ENCODE measurements at regions not wholly inside any gene's neighbourhood (a gene's known extent, or its start where the extent isn't known, plus 50 kb on each side); places are given as distances from the start of the nearest gene placed in this dataset.

DNA sequence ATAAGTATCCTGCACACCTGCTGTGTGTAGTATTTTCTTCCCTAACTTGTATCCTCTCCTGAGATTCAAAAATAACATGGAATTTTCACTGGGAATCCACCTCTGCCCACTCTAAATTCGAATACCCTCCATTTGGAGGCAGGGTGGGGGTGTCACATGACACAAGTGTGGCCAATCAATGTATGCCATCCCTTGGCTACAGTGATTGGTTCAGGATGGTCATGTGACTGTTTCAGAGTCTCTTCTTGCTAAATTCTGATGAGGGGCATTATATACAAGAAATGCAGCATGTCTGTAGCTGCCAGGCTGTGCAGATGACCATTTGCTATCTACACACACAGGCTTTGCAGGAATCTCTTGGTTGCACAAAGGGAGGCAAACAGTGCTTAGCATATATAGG, 86.8 kb upstream of the TMEM132C start:
- Histone ChIP-seq H3K27me3 (no peaks in the 10 kb centered on the region), H3K9me3 (no peaks in the 10 kb centered on the region), H3K27ac (no peak overlapping the region), H3K36me3 (no peaks in the 10 kb centered on the region), H3K4me1 (no peaks in the 10 kb centered on the region), H3K4me3 (no peak overlapping the region)
- no peak for DNase-seq
- no peak for TF ChIP-seq CTCF (IDR thresholded peaks at IDR 0.05)
- TF ChIP-seq POLR2A (IDR thresholded peaks at IDR 0.05): no peak

GRCh38 chr12:128190052-128190451, 76.9 kb upstream of the TMEM132C start:
- Histone ChIP-seq H3K27me3 (no peaks in the 10 kb centered on the region), H3K4me1 (no peaks in the 10 kb centered on the region), H3K4me3 (no peak overlapping the region), H3K36me3 (no peaks in the 10 kb centered on the region), H3K27ac (no peak overlapping the region), H3K9me3 (no peaks in the 10 kb centered on the region)
- DNase-seq: no peak
- no peak for TF ChIP-seq CTCF (IDR thresholded peaks at IDR 0.05)
- no peak for TF ChIP-seq POLR2A (IDR thresholded peaks at IDR 0.05)

GRCh38 chr12:128190614-128191013, 76.4 kb upstream of the TMEM132C start:
- TF ChIP-seq POLR2A (IDR thresholded peaks at IDR 0.05): no peak
- TF ChIP-seq CTCF (IDR thresholded peaks at IDR 0.05): no peak
- no peak for DNase-seq
- no peaks in the 10 kb centered on the region for H3K9me3 ChIP-seq
- no peaks in the 10 kb centered on the region for H3K27me3 ChIP-seq
- H3K27ac ChIP-seq: no peak overlapping the region
- H3K36me3 ChIP-seq: no peaks in the 10 kb centered on the region
- no peak overlapping the region for H3K4me3 ChIP-seq
- H3K4me1 ChIP-seq: no peaks in the 10 kb centered on the region

DNA sequence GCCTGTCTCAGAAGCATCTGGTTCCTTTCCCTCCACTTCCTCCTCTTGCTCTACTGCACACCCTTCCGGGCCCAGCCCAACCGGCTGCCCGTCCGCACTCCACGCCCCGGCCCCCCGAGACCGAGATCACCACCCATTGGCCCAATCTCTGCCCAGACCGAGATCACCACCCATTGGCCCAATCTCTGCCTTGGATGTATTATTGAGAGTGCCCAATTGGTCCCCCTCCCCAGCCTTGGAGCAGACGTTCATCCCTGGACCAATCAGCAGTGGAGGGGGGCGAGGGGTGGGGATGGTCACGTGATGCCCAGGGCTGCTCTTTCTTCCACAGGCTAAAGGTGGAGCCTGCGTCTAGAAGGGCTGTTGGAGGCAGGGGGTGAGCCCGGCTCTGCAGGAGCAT, 75.6 kb upstream of the TMEM132C start:
- TF ChIP-seq POLR2A (IDR thresholded peaks at IDR 0.05): no peak
- TF ChIP-seq CTCF (IDR thresholded peaks at IDR 0.05): no peak
- no peak for DNase-seq
- Histone ChIP-seq H3K9me3 (no peaks in the 10 kb centered on the region), H3K27ac (no peak overlapping the region), H3K4me3 (no peak overlapping the region), H3K36me3 (no peaks in the 10 kb centered on the region), H3K4me1 (no peaks in the 10 kb centered on the region), H3K27me3 (no peaks in the 10 kb centered on the region)

- no peaks in the 10 kb centered on the region for H3K4me1 ChIP-seq
Measured at GRCh38 chr12:128204711-128205110, 62.3 kb upstream of the TMEM132C start.

More at GRCh38 chr12:128204711-128205110, 62.3 kb upstream of the TMEM132C start:
- Histone ChIP-seq H3K27ac (no peak overlapping the region), H3K27me3 (no peaks in the 10 kb centered on the region), H3K4me3 (no peak overlapping the region), H3K36me3 (no peaks in the 10 kb centered on the region), H3K9me3 (peaks cover 0 to 6% (median 0%) of the 10 kb centered on the region in 4 donors)
- no peak for TF ChIP-seq CTCF (IDR thresholded peaks at IDR 0.05)
- DNase-seq: no peak
